LNCaP clone FGC (cell line): ENCODE measurements at regions not wholly inside any gene's neighbourhood (a gene's known extent, or its start where the extent isn't known, plus 50 kb on each side); places are given as distances from the start of the nearest gene placed in this dataset.
"Not testable (repeated sequence)": the region's sequence is repeated elsewhere in the genome, so short reads cannot be mapped to it uniquely, and the experiment has no call there.

ENCODE experiments used
- DNase-seq: peaks from one replicate; pipeline ENCODE4 v3.0.0-alpha.2; 2011; ENCODE audit warnings: low read depth
- H3K4me3 ChIP-seq: 2 replicates; pipeline ENCODE4 v1.5.1; 2011; ENCODE audit warnings: mild to moderate bottlenecking, low read depth, low read length, control low read depth
- CTCF ChIP-seq: IDR thresholded peaks from 2 replicates; pipeline ENCODE4 v1.5.1; 2012; ENCODE audit warnings: mild to moderate bottlenecking; ENCODE audit not compliant: control insufficient read depth, insufficient read depth; ENCODE audit errors: extremely low read depth

- no peak for DNase-seq
- no peak overlapping the region for H3K4me3 ChIP-seq
- no peak for TF ChIP-seq CTCF
Measured at GRCh38 chr1:166302989-166303758, 136.4 kb upstream of the FAM78B start.

GRCh38 chr1:166304131-166304530 is 137.3 kb upstream of the FAM78B start:
- no peak for DNase-seq
- no peak for TF ChIP-seq CTCF
- H3K4me3 ChIP-seq = no peak overlapping the region

- no peak overlapping the region for H3K4me3 ChIP-seq
- DNase-seq = no peak
- no peak for TF ChIP-seq CTCF
Measured at GRCh38 chr1:166305371-166305770, 138.6 kb upstream of the FAM78B start.

GRCh38 chr1:166307261-166308188 is 140.7 kb upstream of the FAM78B start:
- no peak for TF ChIP-seq CTCF
- no peak for DNase-seq
- H3K4me3 ChIP-seq = no peak overlapping the region

- DNase-seq, H3K4me3 ChIP-seq: not testable (repeated sequence)
Measured at GRCh38 chr1:166316306-166316705, 149.5 kb upstream of the FAM78B start.

GRCh38 chr1:166322470-166322869 is 155.7 kb upstream of the FAM78B start:
- no peak for TF ChIP-seq CTCF
- H3K4me3 ChIP-seq = no peak overlapping the region
- DNase-seq = no peak

GRCh38 chr1:166327886-166328285 is 161.1 kb upstream of the FAM78B start:
- DNase-seq = no peak
- no peak for TF ChIP-seq CTCF
- H3K4me3 ChIP-seq = no peak overlapping the region
